OCI-LY1 (cell line): ENCODE measurements at regions not wholly inside any gene's neighbourhood (a gene's known extent, or its start where the extent isn't known, plus 50 kb on each side); places are given as distances from the start of the nearest gene placed in this dataset.

ENCODE experiments used
- H2AFZ ChIP-seq: fragments of 200-600 bp; sonication (generic), shearing (Covaris generic); 2 replicates; pipeline ENCODE4 v1.6.0; 2014; ENCODE audit warnings: antibody characterized with exemption, mild to moderate bottlenecking, low read length
- H3F3A ChIP-seq: fragments of 200-600 bp; sonication (generic), shearing (Covaris generic); 2 replicates; pipeline ENCODE4 v1.6.0; 2014; ENCODE audit warnings: mild to moderate bottlenecking, antibody characterized with exemption, low read length, moderate library complexity; ENCODE audit not compliant: insufficient read depth
- H3K27ac ChIP-seq: fragments of 200-600 bp; sonication (generic); 2 replicates; pipeline ENCODE4 v1.5.1; 2014; ENCODE audit warnings: low read length, mixed run types, mild to moderate bottlenecking, low read depth; ENCODE audit not compliant: poor library complexity, severe bottlenecking
- H3K27me3 ChIP-seq: fragments of 200-600 bp; sonication (generic); 2 replicates; pipeline ENCODE4 v1.6.0; 2014; ENCODE audit warnings: antibody characterized with exemption, mild to moderate bottlenecking, low read length, moderate library complexity; ENCODE audit not compliant: insufficient read depth
- H3K36me3 ChIP-seq: fragments of 200-600 bp; sonication (generic); 2 replicates; pipeline ENCODE4 v1.6.1; 2014; ENCODE audit warnings: mild to moderate bottlenecking, antibody characterized with exemption, low read length, moderate library complexity, mixed read lengths; ENCODE audit not compliant: insufficient read depth
- H3K4me1 ChIP-seq: fragments of 200-600 bp; sonication (generic); 2 replicates; pipeline ENCODE4 v1.5.1; 2014; ENCODE audit warnings: mild to moderate bottlenecking, low read length, moderate library complexity; ENCODE audit not compliant: insufficient read depth, severe bottlenecking
- H3K4me2 ChIP-seq: fragments of 200-600 bp; sonication (generic), shearing (Covaris generic); 2 replicates; pipeline ENCODE4 v1.6.1; 2014; ENCODE audit warnings: low read length
- H3K4me3 ChIP-seq: fragments of 200-600 bp; sonication (generic); 2 replicates; pipeline ENCODE4 v1.5.1; 2014; ENCODE audit warnings: low read length, low read depth, mild to moderate bottlenecking, mixed read lengths; ENCODE audit not compliant: poor library complexity, severe bottlenecking
- H3K79me2 ChIP-seq: fragments of 200-600 bp; shearing (Covaris generic); 2 replicates; pipeline ENCODE4 v1.6.1; 2016; ENCODE audit warnings: mixed run types, low read length, mixed read lengths; ENCODE audit not compliant: insufficient read depth
- H3K9ac ChIP-seq: fragments of 200-600 bp; sonication (generic), shearing (Covaris generic); 2 replicates; pipeline ENCODE4 v1.6.1; 2014; ENCODE audit warnings: mild to moderate bottlenecking, low read length, mixed read lengths
- H3K9me2 ChIP-seq: fragments of 200-600 bp; sonication (generic), shearing (Covaris generic); 2 replicates; pipeline ENCODE4 v1.6.1; 2014; ENCODE audit warnings: low read depth, mild to moderate bottlenecking, low read length, mixed read lengths
- H3K9me3 ChIP-seq: fragments of 200-600 bp; shearing (Covaris generic); 2 replicates; pipeline ENCODE4 v1.6.1; 2014; ENCODE audit warnings: low read length, mixed read lengths
- H4K20me1 ChIP-seq: fragments of 200-600 bp; sonication (generic), shearing (Covaris generic); 2 replicates; pipeline ENCODE4 v1.6.0; 2016; ENCODE audit warnings: mild to moderate bottlenecking, low read length; ENCODE audit not compliant: insufficient read depth
- EZH2 ChIP-seq: fragments of 200-600 bp; sonication (generic), shearing (Covaris generic); IDR thresholded peaks from 2 replicates; pipeline ENCODE4 v1.8.0; 2017; ENCODE audit warnings: borderline replicate concordance, mixed run types, mild to moderate bottlenecking, antibody characterized with exemption, low read length, moderate library complexity, mixed read lengths
- TF ChIP-seq, protein P1 (sequence below): fragments of 200-600 bp; sonication (generic), shearing (Covaris generic); IDR thresholded peaks from 2 replicates; pipeline ENCODE4 v1.5.1; 2017; ENCODE audit warnings: mild to moderate bottlenecking, antibody characterized with exemption, low read length, moderate library complexity, mixed read lengths

DNA sequence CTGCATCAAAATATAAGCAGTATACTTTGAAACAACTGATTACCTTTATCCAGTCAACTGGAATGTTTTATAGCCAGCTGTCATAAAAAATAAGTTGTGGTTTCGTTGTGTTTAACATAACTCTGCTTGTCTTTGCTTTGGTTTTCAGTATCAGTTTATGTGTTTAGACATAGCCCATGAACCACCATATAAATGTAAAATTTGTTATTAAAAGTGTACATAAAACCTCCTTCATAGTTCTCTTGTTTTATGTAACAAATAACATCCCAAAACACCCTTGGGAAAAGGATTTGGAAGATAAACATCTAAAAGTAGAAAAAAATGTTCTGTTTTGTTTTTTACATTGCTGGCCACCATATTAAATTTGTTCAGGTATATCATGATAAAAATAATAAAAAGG lies 347.0 kb upstream of the PROK2 start:
- no peaks in the 10 kb centered on the region for H3K9me2 ChIP-seq
- H3K36me3 ChIP-seq: no peaks in the 10 kb centered on the region
- no peak overlapping the region for H3K4me3 ChIP-seq
- no peaks in the 10 kb centered on the region for H3K79me2 ChIP-seq
- H3K27me3 ChIP-seq: 0 out of 2 replicates have a peak, but pooled peaks cover 2% of the 10 kb centered on the region
- no peak overlapping the region for H3K4me2 ChIP-seq
- no peak overlapping the region for H3K9ac ChIP-seq
- no peaks in the 10 kb centered on the region for H3K4me1 ChIP-seq
- no peak for TF ChIP-seq EZH2
- TF ChIP-seq, protein P1, sequence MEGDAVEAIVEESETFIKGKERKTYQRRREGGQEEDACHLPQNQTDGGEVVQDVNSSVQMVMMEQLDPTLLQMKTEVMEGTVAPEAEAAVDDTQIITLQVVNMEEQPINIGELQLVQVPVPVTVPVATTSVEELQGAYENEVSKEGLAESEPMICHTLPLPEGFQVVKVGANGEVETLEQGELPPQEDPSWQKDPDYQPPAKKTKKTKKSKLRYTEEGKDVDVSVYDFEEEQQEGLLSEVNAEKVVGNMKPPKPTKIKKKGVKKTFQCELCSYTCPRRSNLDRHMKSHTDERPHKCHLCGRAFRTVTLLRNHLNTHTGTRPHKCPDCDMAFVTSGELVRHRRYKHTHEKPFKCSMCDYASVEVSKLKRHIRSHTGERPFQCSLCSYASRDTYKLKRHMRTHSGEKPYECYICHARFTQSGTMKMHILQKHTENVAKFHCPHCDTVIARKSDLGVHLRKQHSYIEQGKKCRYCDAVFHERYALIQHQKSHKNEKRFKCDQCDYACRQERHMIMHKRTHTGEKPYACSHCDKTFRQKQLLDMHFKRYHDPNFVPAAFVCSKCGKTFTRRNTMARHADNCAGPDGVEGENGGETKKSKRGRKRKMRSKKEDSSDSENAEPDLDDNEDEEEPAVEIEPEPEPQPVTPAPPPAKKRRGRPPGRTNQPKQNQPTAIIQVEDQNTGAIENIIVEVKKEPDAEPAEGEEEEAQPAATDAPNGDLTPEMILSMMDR: no peak
- H3K27ac ChIP-seq: no peak overlapping the region
- no peaks in the 10 kb centered on the region for H3F3A ChIP-seq
- no peaks in the 10 kb centered on the region for H4K20me1 ChIP-seq
- no peaks in the 10 kb centered on the region; the same call in 1 of the 2 replicates for H3K9me3 ChIP-seq
- H2AFZ ChIP-seq: no peak overlapping the region

DNA sequence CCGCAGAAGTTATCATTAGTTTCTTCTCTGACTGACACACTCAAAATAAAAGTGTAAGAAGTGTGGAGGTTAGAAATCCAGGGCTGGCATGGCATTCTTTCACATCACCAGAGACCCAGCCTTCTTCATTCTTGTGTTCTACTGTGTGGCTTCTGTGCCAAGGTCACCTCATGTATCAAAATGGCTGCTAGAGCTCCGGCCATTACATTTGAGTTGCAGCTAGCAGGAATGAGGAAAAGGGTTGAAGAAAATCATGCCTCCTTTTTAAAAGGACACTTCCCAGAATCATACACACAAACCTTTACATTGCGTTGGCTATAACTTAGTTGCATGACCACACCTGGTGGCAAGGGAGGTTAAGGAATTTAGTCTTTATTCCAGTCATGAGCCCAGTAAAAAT lies 345.6 kb upstream of the PROK2 start:
- Histone ChIP-seq H3K9me3 (no peaks in the 10 kb centered on the region; the same call in 1 of the 2 replicates), H3K36me3 (no peaks in the 10 kb centered on the region), H3K9ac (no peak overlapping the region), H2AFZ (no peak overlapping the region), H3K79me2 (no peaks in the 10 kb centered on the region), H3K4me2 (no peak overlapping the region), H4K20me1 (no peaks in the 10 kb centered on the region), H3K9me2 (no peaks in the 10 kb centered on the region), H3K27me3 (0 out of 2 replicates have a peak, but pooled peaks cover 2% of the 10 kb centered on the region), H3K4me1 (no peaks in the 10 kb centered on the region), H3K4me3 (no peak overlapping the region), H3F3A (no peaks in the 10 kb centered on the region), H3K27ac (no peak overlapping the region)
- no peak for TF ChIP-seq EZH2
- TF ChIP-seq, protein P1: no peak

DNA sequence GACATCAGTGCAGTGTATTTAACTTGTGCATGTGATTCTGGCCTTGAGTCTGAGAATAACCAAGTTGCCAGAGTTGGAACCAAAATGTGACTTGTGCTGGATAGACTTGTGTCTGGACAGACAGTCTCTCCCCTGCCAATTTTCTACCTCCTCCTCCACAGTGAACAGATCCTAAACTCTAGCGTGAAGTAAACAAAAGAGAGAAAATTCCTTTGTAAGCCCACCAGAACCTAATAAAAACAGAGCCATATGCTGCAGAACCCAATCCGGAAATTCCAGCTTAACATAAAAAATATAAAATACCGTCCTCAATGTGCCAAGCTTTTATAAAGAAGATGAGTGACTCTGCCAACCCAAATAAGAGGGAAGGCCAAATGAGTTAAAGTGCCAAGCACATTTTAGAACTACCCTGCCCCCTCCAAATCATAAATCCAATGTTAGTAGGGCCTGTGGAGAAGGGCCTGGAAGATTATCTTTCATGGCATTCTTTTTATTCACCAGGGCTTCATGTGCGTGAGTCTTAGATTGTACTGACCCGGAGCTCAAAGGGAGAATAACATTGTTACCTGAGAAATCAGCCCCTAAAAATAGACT lies 344.6 kb upstream of the PROK2 start:
- Histone ChIP-seq H3K4me1 (no peaks in the 10 kb centered on the region), H3K9ac (no peak overlapping the region), H3K4me2 (no peak overlapping the region), H3K36me3 (no peaks in the 10 kb centered on the region), H4K20me1 (no peaks in the 10 kb centered on the region), H2AFZ (no peak overlapping the region), H3K27me3 (no peaks in the 10 kb centered on the region), H3K79me2 (no peaks in the 10 kb centered on the region), H3K9me2 (no peaks in the 10 kb centered on the region), H3K27ac (no peak overlapping the region), H3F3A (no peaks in the 10 kb centered on the region), H3K4me3 (no peak overlapping the region), H3K9me3 (no peaks in the 10 kb centered on the region; the same call in 1 of the 2 replicates)
- TF ChIP-seq, protein P1: no peak
- TF ChIP-seq EZH2: no peak
